GM12872 (cell line): ENCODE measurements at regions not wholly inside any gene's neighbourhood (a gene's known extent, or its start where the extent isn't known, plus 50 kb on each side); places are given as distances from the start of the nearest gene placed in this dataset.

Experiments used
- TF ChIP-seq, protein P1 (sequence below): IDR thresholded peaks from 3 replicates; pipeline ENCODE4 v1.5.1; 2011; ENCODE audit warnings: low read depth, mild to moderate bottlenecking, low read length, moderate library complexity; ENCODE audit not compliant: insufficient read depth

DNA sequence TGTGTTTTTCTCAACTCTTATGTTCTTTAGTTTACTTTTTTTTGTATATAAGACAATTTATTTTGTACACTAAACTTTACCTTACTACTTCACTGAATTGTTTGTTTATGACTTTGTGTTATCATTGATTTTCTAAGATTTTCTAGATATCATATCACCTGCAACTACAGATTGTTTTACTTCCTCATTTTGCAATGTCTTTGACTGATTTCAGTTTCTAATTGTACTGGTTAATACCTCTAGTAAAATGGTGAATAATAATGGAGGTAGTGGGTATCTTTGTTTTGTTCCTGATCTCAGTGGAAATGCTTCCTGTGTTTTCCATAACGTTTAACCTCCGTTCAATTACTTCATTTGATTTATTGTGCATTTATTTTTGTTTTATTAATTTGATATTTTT is 490.2 kb downstream of the TLL1 start:
- TF ChIP-seq, protein P1, sequence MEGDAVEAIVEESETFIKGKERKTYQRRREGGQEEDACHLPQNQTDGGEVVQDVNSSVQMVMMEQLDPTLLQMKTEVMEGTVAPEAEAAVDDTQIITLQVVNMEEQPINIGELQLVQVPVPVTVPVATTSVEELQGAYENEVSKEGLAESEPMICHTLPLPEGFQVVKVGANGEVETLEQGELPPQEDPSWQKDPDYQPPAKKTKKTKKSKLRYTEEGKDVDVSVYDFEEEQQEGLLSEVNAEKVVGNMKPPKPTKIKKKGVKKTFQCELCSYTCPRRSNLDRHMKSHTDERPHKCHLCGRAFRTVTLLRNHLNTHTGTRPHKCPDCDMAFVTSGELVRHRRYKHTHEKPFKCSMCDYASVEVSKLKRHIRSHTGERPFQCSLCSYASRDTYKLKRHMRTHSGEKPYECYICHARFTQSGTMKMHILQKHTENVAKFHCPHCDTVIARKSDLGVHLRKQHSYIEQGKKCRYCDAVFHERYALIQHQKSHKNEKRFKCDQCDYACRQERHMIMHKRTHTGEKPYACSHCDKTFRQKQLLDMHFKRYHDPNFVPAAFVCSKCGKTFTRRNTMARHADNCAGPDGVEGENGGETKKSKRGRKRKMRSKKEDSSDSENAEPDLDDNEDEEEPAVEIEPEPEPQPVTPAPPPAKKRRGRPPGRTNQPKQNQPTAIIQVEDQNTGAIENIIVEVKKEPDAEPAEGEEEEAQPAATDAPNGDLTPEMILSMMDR, result no peak

DNA sequence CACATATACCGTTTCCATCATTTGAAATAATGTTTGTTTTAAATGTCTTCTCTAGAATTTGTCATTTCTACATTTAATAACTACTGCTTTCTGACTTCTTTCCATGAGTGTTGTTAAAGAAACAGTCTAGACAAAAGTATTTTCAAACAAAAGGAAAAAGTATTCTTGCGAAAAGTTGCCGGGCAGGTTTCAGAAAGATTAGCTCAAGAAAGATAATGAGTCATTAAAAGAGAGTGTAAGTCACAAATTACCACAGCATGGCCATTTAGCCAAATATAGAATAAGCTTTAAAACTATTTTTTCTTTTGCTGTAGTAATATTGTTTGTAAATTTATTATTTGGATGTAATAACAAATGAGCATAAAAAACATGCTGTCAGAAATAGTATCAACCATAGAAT is 493.0 kb downstream of the TLL1 start:
- TF ChIP-seq, protein P1, result no peak

DNA sequence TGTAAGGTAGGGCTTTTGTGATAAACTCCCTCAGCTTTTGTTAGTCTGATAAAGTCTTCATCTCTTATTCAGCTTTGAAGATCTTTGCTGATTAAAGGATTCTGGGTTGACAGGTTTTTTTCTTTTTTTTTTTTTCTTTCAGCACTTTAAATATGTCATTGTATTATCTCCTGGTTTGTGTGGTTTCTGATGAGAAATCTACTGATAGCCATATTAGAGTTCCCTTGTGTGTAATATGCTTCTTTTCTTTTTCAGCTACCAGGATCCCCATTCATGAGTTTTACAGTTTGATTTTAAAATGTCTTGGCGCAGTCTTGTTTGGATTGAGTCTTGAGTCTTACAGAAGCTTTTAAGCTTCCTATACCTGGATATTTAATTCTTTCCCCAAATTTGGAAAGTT is 504.5 kb downstream of the TLL1 start:
- TF ChIP-seq, protein P1, result no peak

DNA sequence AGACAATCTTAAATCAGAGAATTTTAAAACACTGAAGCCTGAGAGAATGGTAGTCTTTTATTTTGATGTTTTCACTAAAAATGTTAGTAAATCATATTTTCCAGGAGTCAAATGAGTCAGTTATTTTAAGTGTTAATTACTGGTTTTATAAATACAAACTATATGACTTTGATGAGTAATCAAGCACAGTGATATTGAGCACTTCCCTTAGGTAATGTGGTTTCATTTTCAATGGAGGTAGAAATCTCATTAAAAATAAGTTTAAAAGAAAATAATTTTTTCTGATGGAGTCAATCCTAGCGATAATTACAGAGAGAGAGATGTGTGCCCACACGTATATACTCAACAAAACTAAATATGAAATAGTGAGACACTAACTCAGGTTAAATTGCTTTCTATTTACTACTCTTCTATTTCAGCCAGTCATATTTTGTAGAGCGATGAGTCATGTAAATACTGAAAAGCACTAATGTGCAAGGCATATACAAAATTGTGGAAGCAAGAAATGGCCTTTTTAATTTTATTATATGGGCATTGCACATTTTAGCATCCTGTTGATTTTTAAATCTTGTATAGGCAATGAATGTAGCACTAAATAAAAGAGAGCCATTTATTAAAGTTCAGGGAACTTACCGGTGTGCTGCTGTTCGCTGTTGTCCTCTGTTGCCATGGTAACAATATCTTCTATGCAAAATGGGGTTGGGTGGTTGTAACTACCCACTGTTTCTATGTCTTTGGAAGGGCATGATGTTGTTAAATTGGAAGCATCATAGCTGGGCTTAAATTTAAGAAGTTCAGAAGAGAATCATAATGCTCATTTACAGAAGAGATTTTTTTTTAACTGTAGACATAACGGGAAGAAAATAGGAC is 513.7 kb downstream of the TLL1 start:
- TF ChIP-seq, protein P1, result no peak

DNA sequence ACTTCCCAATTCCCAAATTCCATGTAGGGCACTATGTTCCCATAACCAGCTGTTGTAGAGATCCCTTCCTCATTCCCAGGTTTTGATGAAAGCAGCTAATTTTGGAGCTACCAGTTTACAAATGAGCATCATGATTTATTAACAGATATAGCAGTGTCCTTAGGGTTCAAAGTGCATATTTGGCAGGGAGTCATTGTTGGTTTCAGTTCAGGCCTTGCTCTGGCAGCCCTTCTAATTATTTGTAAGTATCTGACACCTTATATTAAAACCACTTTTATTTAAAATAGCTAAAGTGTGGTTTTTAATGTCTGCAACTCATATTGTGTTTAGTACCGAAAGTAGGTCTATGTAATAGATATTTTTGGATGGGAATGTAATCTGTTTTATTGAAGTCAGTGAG is 518.5 kb downstream of the TLL1 start:
- TF ChIP-seq, protein P1, result no peak

DNA sequence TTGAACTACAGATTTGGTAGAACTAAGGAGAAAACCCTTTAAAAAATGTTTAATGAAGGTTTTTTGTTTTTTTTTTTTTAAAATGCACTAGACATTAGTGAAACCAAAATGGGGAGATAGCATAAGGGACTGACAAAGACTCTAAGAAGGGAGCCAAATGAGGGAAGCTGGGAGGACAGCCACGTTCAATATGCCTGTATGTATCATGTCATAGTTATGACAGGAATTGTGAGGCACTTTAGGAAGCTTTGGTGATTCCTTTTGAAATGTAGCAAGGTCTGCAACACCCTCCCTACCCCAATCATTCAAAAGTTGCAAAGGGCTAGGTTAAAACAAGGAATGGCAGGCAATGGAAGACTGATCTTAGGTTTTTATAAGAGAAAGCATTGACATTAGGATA is 526.0 kb downstream of the TLL1 start:
- TF ChIP-seq, protein P1, result no peak

DNA sequence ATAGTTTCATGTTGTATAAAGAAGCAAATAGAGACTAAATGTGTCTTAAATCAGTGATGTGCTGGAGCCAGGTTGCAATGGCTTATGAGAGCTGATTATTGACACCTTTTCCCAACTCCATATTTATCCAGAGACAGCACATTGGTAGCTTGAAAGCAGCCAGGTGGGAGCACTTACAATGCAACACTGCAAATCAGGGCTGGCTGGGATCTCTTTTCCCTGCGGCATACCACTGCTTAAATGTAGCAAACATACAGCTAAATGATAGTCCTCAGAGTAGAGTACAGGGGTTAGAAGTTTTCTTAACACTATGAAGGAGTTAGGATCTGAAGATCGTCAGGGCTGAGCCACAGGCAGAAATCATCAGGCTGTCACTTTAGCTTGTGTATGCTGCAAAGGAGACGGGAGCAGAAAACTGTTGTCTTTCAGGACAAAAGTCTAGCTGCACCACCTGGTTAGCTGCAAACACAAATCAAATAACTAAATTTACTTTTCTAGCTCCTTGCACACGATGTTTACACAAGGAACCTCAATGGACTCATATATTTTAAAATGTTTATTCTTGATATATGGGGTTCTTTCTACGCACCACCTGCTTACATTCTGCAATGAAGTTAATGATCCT is 527.3 kb downstream of the TLL1 start:
- TF ChIP-seq, protein P1, result no peak
